Lower lobe of right lung (tissue), 2 donors: ENCODE measurements at regions not wholly inside any gene's neighbourhood (a gene's known extent, or its start where the extent isn't known, plus 50 kb on each side); places are given as distances from the start of the nearest gene placed in this dataset.
"Not testable (repeated sequence)": the region's sequence is repeated elsewhere in the genome, so short reads cannot be mapped to it uniquely, and the experiment has no call there.

Source experiments
- ATAC-seq, 2 donors: fragments of 200-7000 bp; cut with Tn5 transposase; one replicate each; pipeline ENCODE4 v1.9.1; 2020 to 2022; ENCODE audit warnings: mild to moderate bottlenecking in 2 of 2, moderate library complexity in 2 of 2
- DNase-seq: peaks from one replicate; pipeline ENCODE4 v3.0.0-alpha.2; 2020
- H3K27ac ChIP-seq: fragments of 200-600 bp; one replicate; pipeline ENCODE4 v1.8.0; 2022
- H3K27me3 ChIP-seq: fragments of 200-600 bp; one replicate; pipeline ENCODE4 v1.8.0; 2022; ENCODE audit warnings: low read depth
- H3K36me3 ChIP-seq: fragments of 200-600 bp; one replicate; pipeline ENCODE4 v1.8.0; 2022; ENCODE audit warnings: mild to moderate bottlenecking
- H3K4me1 ChIP-seq: fragments of 200-600 bp; one replicate; pipeline ENCODE4 v1.8.0; 2022
- H3K4me3 ChIP-seq: fragments of 200-600 bp; one replicate; pipeline ENCODE4 v1.8.0; 2022; ENCODE audit warnings: mild to moderate bottlenecking
- H3K9me3 ChIP-seq: fragments of 200-600 bp; one replicate; pipeline ENCODE4 v1.8.0; 2022
- CTCF ChIP-seq: fragments of 200-600 bp; IDR thresholded peaks from one replicate; pipeline ENCODE4 v1.8.0; 2022; ENCODE audit warnings: antibody characterized with exemption, mild to moderate bottlenecking
- intact Hi-C: fragments of 100-400 bp; cut with DNase I; formaldehyde crosslinking; loops from one replicate; pipeline ENCODE4 v1.11.0; 2022
- donor health status: DM: no; HTN: yes; CAD: no; lungs with severe emphysema.

- Histone ChIP-seq H3K36me3 (no peaks in the 10 kb centered on the region), H3K4me1 (no peaks in the 10 kb centered on the region), H3K9me3 (no peaks in the 10 kb centered on the region), H3K27ac (peak overlapping the region; percentile 8), H3K27me3 (no peaks in the 10 kb centered on the region), H3K4me3 (no peak overlapping the region)
- DNase-seq (no peak), ATAC-seq (no peak)
- intact Hi-C loops: no loop called here
- no peak for TF ChIP-seq CTCF
These were observed 280.5 kb downstream of the KIF20B start for GRCh38 chr10:89981891-89982290.

GRCh38 chr10:89985446-89985845 is 284.1 kb downstream of the KIF20B start:
- H3K4me3 ChIP-seq: no peak overlapping the region
- no peak for TF ChIP-seq CTCF
- H3K36me3 ChIP-seq: no peaks in the 10 kb centered on the region
- intact Hi-C loops: no loop called here
- DNase-seq: no peak
- ATAC-seq: no peak
- no peaks in the 10 kb centered on the region for H3K9me3 ChIP-seq
- H3K27me3 ChIP-seq: no peaks in the 10 kb centered on the region
- no peak overlapping the region for H3K27ac ChIP-seq
- H3K4me1 ChIP-seq: no peaks in the 10 kb centered on the region

- H3K9me3 ChIP-seq, intact Hi-C loops, H3K4me1 ChIP-seq, H3K27me3 ChIP-seq, H3K36me3 ChIP-seq, H3K4me3 ChIP-seq, ATAC-seq, DNase-seq, H3K27ac ChIP-seq: not testable (repeated sequence)
These were observed 287.0 kb downstream of the KIF20B start for GRCh38 chr10:89988361-89988760.

- Histone ChIP-seq H3K27ac (no peak overlapping the region), H3K36me3 (no peaks in the 10 kb centered on the region), H3K9me3 (no peaks in the 10 kb centered on the region), H3K4me3 (no peak overlapping the region), H3K4me1 (no peaks in the 10 kb centered on the region), H3K27me3 (no peaks in the 10 kb centered on the region)
- ATAC-seq (no peak), DNase-seq (no peak)
- no peak for TF ChIP-seq CTCF
- intact Hi-C loops: no loop called here
These were observed 291.2 kb downstream of the KIF20B start for GRCh38 chr10:89992575-89992974.

- intact Hi-C loops: no loop called here
- Histone ChIP-seq H3K4me1 (no peaks in the 10 kb centered on the region), H3K4me3 (no peak overlapping the region), H3K9me3 (no peaks in the 10 kb centered on the region), H3K27ac (no peak overlapping the region), H3K36me3 (no peaks in the 10 kb centered on the region), H3K27me3 (no peaks in the 10 kb centered on the region)
- ATAC-seq (no peak), DNase-seq (no peak)
- no peak for TF ChIP-seq CTCF
These were observed 305.8 kb downstream of the KIF20B start for GRCh38 chr10:90007226-90007625.

GRCh38 chr10:90011281-90011680 is 309.9 kb downstream of the KIF20B start:
- H3K36me3 ChIP-seq, H3K9me3 ChIP-seq, ATAC-seq, H3K4me3 ChIP-seq, H3K27ac ChIP-seq, DNase-seq, H3K4me1 ChIP-seq, intact Hi-C loops, H3K27me3 ChIP-seq: not testable (repeated sequence)

- Histone ChIP-seq H3K27me3 (no peaks in the 10 kb centered on the region), H3K4me1 (no peaks in the 10 kb centered on the region), H3K4me3 (no peak overlapping the region), H3K9me3 (no peaks in the 10 kb centered on the region), H3K27ac (no peak overlapping the region), H3K36me3 (no peaks in the 10 kb centered on the region)
- DNase-seq: no peak
- ATAC-seq: no peak
- TF ChIP-seq CTCF: no peak
- intact Hi-C loops: no loop called here
These were observed 317.4 kb downstream of the KIF20B start for GRCh38 chr10:90018819-90019218.
